ENCODE measurements at regions not wholly inside any gene's neighbourhood (a gene's known extent, or its start where the extent isn't known, plus 50 kb on each side); places are given as distances from the start of the nearest gene placed in this dataset.

GRCh38 chr5:29889051-29889450, 1304.4 kb upstream of the CDH6 start:
- TF ChIP-seq NRF1 (IDR thresholded peaks at IDR 0.05; ENCODE audit: low read depth, low read length) (no peak), CTCF (IDR thresholded peaks at IDR 0.05; ENCODE audit: control extremely low read depth in 1 of 3, insufficient read depth in 1 of 3, low read depth in 1 of 3, low read length in 3 of 3) (no peak), POU5F1 (IDR thresholded peaks at IDR 0.05; ENCODE audit: low read depth, low read length) (no peak)

Measured in H1 (cell line).